Thoracic aorta (tissue), 2 donors: ENCODE measurements at regions not wholly inside any gene's neighbourhood (a gene's known extent, or its start where the extent isn't known, plus 50 kb on each side); places are given as distances from the start of the nearest gene placed in this dataset.
"Not testable (repeated sequence)": the region's sequence is repeated elsewhere in the genome, so short reads cannot be mapped to it uniquely, and the experiment has no call there.

Source experiments
- ATAC-seq: fragments of 150-250 bp; one replicate; pipeline ENCODE4 v1.8.0; 2017; ENCODE audit warnings: low read depth; ENCODE audit not compliant: insufficient number of reproducible peaks, low FRiP score
- DNase-seq: peaks from one replicate; pipeline ENCODE4 v3.0.0-alpha.2; 2020; ENCODE audit warnings: low spot score
- H3K27ac ChIP-seq, 2 donors: fragments of 200-600 bp; sonication (generic); 1 replicate in 1 of 2; 2 replicates in 1 of 2; pipeline ENCODE4 v1.5.1; 2016; ENCODE audit warnings: mild to moderate bottlenecking in 2 of 2, moderate library complexity in 2 of 2
- H3K27me3 ChIP-seq: fragments of 200-600 bp; sonication (generic); replicated peaks from 2 replicates; pipeline ENCODE4 v1.6.0; 2016; ENCODE audit warnings: mild to moderate bottlenecking; ENCODE audit not compliant: insufficient read depth
- H3K36me3 ChIP-seq: fragments of 200-600 bp; sonication (generic); one replicate; pipeline ENCODE4 v1.5.1; 2016
- H3K4me1 ChIP-seq, 2 donors: fragments of 200-600 bp; sonication (generic); 1 replicate in 1 of 2; 2 replicates in 1 of 2; pipeline versions ENCODE4 v1.5.1 to v1.6.0; 2016; ENCODE audit warnings: low read depth in 2 of 2, mild to moderate bottlenecking in 1 of 2; ENCODE audit not compliant: control insufficient read depth in 1 of 2
- H3K4me3 ChIP-seq: fragments of 200-600 bp; sonication (generic); 2 replicates; pipeline ENCODE4 v1.5.1; 2016; ENCODE audit warnings: mild to moderate bottlenecking
- H3K9me3 ChIP-seq: fragments of 200-600 bp; sonication (generic); 2 replicates; pipeline ENCODE4 v1.5.1; 2016
- CTCF ChIP-seq: fragments of 200-600 bp; sonication (generic); IDR thresholded peaks from one replicate; pipeline ENCODE4 v1.5.1; 2019; ENCODE audit warnings: antibody characterized with exemption

GRCh38 chr4:107492566-107492965, 227.5 kb downstream of the PAPSS1 start:
- Histone ChIP-seq H3K4me1 (no peaks in the 10 kb centered on the region), H3K9me3 (no peaks in the 10 kb centered on the region), H3K27me3 (no peaks in the 10 kb centered on the region), H3K27ac (no peak overlapping the region), H3K4me3 (no peak overlapping the region), H3K36me3 (no peaks in the 10 kb centered on the region)
- ATAC-seq, result no peak
- no peak for TF ChIP-seq CTCF
- no peak for DNase-seq

GRCh38 chr4:107490116-107490515, 229.9 kb downstream of the PAPSS1 start:
- no peaks in the 10 kb centered on the region for H3K9me3 ChIP-seq
- no peaks in the 10 kb centered on the region for H3K4me1 ChIP-seq
- ATAC-seq, result no peak
- no peaks in the 10 kb centered on the region for H3K36me3 ChIP-seq
- H3K27me3 ChIP-seq, result no peaks in the 10 kb centered on the region
- H3K27ac ChIP-seq, result no peak overlapping the region
- no peak for DNase-seq
- no peak for TF ChIP-seq CTCF
- no peak overlapping the region for H3K4me3 ChIP-seq

GRCh38 chr4:107483621-107484020, 236.4 kb downstream of the PAPSS1 start:
- not testable (repeated sequence) for H3K4me1 ChIP-seq, H3K9me3 ChIP-seq, H3K27ac ChIP-seq, ATAC-seq, H3K36me3 ChIP-seq, H3K4me3 ChIP-seq, H3K27me3 ChIP-seq, DNase-seq

GRCh38 chr4:107482546-107482945, 237.5 kb downstream of the PAPSS1 start:
- Histone ChIP-seq H3K9me3 (peaks cover 10% of the 10 kb centered on the region), H3K27me3 (no peaks in the 10 kb centered on the region), H3K36me3 (no peaks in the 10 kb centered on the region), H3K27ac (no peak overlapping the region), H3K4me3 (no peak overlapping the region), H3K4me1 (no peaks in the 10 kb centered on the region)
- DNase-seq (no peak), ATAC-seq (no peak)
- no peak for TF ChIP-seq CTCF

DNA sequence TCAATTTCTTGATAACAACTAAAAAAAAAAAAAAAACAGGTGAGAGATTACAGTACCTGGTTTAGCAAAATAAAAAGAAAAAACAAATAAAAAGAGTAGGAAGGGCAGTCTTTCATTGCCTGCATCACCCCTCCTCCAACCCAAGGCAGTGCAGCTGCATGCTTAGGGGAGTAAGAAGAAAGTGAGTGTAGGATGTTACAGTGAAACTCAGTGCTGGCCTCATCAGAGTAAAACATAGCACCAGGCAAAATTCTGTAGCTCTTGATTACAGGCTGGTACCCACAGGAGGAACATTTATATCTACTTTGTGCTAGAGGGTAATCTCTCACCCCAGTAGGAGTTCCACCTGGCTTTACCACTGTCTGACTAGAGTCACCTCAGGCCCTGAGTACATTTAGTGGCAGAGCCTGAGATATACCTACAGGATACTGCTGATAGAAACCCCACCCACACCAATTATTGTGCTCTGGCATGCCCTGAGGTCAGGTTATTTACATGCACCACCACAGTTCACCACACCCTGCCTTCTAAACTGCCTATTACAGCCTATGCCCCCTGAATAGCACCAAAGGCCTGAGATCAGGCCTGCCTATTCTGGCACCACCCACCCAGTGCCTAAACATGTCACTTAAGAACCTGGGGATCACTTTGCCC, 241.6 kb downstream of the PAPSS1 start:
- no peak for ATAC-seq
- H3K9me3 ChIP-seq, result peaks cover 6% of the 10 kb centered on the region
- no peak for TF ChIP-seq CTCF
- H3K4me1 ChIP-seq, result no peaks in the 10 kb centered on the region
- H3K4me3 ChIP-seq, result no peak overlapping the region
- no peaks in the 10 kb centered on the region for H3K27me3 ChIP-seq
- H3K27ac ChIP-seq, result no peak overlapping the region
- H3K36me3 ChIP-seq, result no peaks in the 10 kb centered on the region
- no peak for DNase-seq

DNA sequence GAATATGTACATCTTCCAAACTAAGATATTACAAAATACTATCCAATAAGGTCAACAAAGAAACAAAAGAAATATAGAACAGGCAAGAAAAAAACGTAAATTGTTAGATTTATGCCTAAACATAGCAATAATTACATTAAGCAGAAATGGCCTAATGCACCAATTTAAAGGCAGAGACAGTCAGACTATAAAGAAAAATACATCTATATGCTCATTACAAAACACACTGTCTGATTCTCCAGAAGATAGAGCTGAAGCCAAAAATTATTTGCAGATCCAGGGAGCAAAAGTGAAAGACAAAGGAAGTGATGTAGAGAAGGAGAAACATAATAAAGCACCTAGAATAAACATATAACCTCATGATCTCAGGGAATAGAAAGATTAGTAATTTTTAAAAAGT, 246.9 kb downstream of the PAPSS1 start:
- H3K4me1 ChIP-seq, result no peaks in the 10 kb centered on the region
- no peak for DNase-seq
- no peak overlapping the region for H3K4me3 ChIP-seq
- H3K36me3 ChIP-seq, result no peaks in the 10 kb centered on the region
- no peaks in the 10 kb centered on the region for H3K9me3 ChIP-seq
- ATAC-seq, result no peak
- H3K27me3 ChIP-seq, result no peaks in the 10 kb centered on the region
- H3K27ac ChIP-seq, result no peak overlapping the region
- no peak for TF ChIP-seq CTCF
